HG02571 (cell line): ENCODE measurements at regions not wholly inside any gene's neighbourhood (a gene's known extent, or its start where the extent isn't known, plus 50 kb on each side); places are given as distances from the start of the nearest gene placed in this dataset.
"Not testable (repeated sequence)": the region's sequence is repeated elsewhere in the genome, so short reads cannot be mapped to it uniquely, and the experiment has no call there.

Source experiments
- ATAC-seq: cut with Tn5 transposase; IDR thresholded peaks from one replicate; pipeline ENCODE4 v1.9.1; 2021; ENCODE audit warnings: mild to moderate bottlenecking, moderate library complexity; ENCODE audit not compliant: unreplicated experiment

DNA sequence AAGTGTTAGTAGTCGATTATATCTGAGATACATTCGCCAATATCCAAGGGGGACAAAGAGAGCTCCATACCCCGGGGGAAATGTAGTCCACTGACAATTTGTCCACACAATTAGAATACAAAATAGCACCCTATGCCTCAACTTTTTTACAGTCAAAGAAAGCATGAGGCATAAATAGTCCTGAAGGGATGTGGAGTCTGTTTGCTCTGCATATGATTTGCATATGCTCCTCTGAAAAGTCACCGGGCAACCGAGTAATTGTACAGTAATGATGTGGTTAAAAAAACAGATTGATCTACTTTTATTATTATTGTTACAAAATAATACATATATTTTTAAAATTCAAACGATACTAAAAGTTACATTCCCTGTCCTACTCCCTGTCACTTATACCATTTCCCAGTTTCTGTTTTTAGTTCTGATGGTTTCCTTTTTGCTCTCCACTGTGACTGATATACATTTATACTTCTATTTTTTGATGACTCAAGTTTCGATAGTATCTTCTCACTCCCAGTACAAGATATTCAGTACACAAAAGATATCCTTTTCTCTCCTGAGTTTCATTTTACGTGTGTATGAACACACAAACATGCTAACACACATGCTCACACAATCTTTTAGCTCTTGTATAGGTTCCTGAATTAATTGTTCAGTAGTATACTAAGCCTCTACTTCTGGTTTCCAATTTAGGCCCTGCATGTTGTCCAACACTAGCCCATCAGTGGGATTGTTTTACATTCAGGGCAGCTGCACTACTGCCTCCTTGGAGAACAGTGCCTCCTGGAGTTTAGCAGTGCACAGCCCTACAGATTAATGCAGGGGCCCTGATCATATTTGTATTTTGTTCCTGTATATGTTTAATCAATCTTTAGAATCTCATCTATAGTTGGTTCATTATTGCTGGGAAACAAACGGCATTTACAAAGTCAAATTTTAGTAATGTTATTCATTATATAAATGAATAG lies 130.9 kb downstream of the TES start:
- ATAC-seq: no peak

DNA sequence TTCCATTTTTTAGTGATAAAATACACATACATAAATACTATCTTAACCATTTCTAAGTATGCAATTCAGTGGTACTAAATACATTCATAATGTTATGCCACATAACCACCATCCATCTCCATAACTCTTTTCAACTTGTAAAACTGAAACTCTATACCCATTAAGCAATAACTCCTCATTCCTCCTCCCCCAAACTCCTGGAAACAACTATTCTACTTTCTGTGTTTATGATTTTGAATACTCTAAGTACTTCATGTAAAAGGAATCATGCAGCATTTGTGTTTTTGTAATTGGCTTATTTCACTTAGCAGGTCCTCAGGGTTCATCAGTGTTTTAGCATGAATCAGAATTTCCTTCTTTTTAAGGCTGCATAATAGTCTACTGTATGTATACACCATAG lies 131.8 kb downstream of the TES start:
- ATAC-seq: no peak

DNA sequence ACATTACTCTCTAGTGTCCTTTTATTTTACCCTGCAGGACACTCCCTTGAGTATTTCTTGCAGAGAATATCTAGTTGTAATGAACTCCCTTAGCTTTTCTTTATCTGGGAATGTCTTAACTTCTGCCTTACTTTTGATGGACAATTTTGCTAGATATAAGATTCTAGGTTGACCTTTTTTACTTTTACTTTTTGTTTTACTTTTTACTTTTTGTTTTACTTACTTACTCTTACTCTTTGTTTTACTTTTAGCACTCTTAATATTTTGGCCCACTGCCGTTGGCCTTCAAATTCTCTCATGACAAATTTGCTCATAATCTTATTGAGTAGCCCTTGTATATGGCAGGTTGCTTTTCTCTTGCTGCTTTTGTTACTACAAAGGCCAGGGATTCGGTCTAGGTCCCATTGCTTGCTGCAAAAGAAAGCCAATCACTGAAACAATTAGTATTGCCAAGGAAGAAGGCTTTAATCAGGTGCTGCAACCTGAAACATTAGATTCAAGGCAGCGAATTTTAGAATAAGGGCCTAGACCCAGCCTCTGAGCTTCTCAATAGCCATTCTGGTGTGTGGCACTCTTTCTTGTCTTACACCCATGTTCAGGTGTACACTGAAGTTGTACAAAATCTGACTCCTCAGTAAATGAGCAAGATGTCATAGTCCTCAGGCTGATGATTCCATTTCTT lies 137.0 kb downstream of the TES start:
- no peak for ATAC-seq

DNA sequence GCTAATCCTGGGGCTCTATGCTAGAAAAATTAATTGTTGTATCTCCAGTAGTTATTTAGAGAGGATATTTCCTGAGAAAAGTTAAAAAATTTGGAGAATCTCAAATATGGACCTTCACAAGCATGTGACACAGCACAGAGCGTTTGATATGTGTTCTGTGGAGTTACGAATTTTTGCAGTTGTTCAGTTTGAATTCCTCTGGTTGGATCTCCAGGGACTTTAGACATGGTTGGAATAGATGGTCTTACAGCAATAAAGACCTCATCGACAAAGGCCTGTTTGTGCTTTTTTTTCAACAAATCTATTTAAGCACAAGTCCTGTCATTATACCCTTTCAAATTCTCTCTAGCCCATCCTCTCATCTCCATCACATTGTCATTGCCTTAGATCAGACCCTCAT lies 138.0 kb downstream of the TES start:
- ATAC-seq: no peak

DNA sequence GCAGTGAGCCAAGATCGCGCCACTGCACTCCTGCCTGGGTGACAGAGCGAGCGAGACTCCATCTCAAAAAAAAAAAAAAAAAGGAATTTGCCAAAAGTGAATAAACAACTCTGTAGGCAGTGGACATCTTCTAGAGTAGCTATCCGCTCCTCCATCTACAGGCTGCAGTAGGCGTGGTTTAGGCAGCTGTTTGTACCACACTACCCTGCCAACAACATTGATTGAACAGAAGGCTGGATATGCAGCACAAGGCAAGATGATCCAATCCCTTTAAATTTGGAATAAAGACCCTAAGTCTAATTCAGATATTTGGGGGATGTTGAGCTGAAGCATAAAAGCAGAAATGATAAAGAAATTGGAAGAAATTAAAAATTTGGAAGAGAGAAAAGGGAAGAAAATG lies 141.6 kb downstream of the TES start:
- no peak for ATAC-seq

DNA sequence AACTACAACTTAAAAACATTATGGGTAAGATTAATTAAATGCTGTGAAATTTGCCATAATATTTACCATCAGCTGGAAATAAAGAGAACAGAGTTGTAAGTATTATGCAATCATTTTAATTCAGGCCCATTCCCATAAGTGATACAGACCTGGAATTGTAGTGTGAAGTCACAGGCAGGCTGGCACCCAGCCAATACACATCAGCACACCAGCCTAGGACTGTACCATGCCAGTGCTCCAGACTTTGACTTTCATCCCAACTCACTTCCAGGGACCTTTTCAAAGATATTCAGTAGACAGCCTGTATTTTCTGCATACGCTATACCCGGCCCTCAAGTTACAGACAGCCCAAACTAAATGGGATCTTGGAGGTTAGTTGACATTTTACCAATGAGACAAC lies 143.3 kb downstream of the TES start:
- no peak for ATAC-seq

DNA sequence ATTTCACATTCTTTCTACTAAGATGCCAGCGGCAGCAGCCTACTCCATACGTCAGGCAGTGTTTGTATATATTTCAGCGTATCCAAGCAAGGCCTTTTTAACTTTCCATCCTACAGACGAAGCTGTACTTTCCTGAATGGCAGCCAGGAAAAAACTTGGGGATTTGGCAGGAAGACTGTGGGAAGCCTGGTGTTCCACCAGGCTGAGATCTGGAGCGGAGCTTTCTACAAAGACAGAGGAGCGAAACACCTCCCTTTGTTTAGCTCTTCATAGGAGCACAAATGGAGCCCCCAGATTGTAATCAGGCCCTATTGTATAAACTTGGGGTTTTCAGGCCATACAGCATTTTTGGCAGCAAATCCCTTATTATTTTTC lies 143.8 kb downstream of the TES start:
- ATAC-seq: no peak

DNA sequence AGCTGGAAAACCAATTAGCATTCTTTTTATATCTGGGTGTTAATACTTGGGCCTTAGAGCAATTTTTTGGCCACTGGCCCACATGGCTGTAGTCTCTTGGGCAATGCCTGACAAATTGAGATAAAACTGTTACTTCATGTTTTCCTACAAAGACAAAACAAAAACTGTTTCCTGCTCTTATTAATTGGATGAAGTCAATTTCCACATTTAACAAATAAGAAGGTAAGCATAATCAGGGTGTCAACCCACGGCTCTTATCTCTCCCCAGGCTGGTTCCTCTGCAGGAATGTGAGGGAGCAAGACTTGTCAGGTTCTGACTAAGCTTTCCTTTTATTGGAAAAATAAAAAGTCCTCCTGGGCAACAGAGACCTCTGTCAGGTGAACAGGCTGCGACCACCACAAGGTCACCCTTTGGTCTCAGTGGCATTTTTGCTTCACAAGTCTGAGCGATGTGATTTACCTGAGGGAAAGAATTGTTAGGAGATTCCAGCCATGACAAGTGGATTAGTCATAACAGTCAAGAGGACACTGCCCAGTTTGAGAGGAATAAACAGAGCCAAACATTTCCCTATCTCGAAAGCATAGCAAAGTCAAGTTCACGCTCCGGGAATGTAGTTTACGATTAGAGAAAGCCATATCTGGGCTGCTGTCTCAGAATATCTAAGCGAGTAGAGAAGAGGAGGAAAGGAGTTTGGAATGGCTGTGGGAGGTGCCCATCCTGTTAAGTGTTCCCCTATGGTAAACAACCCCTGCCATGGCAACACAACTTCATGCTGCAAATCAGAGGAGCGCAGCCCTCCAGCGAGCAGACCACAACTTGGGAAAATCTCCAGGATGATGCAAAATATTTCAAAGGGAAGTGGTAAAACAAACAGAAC lies 144.4 kb downstream of the TES start:
- no peak for ATAC-seq

DNA sequence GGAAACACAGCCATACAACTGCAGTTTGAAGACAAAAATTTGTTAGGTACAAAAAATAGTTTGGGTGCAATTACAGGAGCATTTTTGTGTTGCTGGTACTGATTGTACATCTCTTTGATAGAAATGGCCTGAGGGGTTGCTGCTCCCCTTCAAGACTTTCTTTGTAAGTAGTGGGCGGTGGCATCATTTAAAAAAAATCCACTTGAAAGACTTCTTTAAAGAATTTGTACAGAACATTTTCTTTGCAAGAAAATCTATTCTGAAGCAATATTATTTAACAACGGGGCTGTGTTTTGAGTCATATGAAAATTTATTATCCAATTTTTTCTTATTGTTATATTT lies 144.1 kb upstream of the CAV2 start:
- ATAC-seq: no peak

DNA sequence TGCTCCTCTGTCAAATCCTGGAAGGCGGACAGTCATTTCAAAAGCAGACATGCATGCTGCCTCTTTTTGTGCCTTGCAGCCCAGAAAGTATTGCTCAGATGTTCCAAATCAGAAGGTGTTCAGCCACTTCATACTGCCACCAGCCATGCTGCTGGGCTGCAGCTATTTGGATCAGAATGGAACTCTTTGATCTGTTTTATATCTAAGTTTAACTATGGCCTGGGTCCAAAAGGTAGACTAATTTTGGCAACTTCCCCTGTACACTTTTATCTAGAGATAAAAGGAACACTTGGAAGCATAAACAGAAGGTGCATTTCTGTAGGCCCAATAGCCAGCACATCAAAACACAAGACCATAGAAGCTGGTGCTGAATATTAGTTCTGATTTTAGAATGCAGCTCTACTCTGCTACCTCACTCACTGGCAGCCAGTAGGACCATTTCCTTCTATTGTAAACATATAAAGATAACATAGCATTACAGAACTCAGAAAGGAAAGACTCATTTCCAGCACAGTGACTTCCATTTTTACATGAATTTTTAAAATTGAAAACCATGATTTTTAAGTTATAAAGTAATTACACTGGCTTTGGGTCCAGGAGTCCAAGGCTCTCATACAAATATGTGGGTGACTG lies 143.1 kb upstream of the CAV2 start:
- ATAC-seq: no peak

DNA sequence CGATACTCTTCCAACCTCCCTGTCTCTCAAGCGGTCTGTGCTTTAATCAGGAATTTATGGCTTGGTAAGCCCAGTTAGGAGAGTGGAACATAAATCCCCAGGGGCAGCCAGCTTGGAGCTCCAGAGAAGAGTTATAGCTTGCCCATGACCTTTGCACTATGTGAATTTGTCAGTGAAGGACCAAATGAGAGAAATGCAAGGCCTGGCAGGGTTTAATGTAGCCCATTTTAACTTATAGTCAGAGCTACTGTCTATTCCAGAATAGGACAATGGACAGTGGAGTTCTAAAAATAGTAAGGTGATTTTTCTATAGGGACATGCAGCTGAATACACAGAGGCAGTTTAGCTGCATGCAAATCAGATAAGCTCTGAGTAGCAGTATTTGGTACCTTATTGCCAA lies 142.6 kb upstream of the CAV2 start:
- ATAC-seq: no peak

DNA sequence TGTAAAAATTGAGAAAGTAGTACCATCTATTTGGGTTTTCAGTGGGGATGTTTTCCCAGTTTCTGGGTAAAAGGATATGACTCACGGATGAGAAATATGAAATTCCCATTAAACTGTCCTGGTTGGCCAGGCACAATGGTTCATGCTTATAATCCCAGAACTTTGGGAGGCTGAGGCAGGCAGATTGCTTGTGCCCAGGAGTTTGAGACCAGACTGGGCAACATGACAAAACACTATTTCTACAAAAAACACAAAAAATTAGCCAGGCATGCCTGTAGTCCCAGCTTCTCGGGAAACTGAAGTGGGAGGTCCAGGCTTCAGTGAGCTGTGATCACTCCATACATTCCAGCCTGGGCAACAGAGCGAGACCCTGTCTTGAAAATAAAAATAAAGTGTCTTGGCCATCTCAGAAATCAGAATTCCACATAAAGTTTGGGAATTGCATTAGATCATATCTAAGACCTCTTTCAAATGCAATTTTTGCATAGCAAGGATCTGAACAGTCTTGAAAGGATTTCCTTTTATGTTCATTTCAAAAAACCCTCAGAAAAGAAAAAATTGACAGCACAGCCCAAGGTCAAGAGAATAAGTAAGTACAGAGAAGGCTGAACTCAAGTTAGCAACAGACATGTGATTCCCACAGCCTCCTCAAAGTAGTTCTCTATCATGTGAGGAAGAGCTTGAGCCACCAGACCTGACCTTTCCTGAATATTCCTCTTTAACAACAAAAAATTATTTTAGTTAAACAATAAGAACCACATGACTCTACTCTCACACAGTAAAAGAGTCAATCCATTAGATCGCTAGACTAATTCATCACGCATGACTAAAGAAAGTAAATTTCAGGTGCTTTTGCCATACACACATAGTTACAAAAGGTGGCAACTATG lies 141.5 kb upstream of the CAV2 start:
- ATAC-seq: no peak

DNA sequence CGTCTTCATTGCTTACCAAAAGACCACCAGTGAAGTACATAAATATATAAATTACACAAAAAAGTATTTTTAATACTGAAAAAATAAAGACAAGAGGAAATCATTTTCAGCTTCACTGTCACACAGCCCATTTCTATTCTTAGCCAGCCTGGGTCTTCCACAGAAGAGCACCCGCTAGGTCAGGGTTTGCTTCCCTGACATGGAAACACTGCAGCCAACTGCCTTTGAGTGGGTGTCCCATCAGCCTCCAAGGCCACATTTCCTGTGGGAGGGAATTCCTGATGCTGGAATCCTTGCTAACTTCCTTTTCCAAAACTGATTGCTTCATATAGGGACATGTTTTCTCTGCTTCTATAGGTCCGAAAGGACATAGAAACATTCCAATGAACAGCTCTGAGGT lies 137.8 kb upstream of the CAV2 start:
- ATAC-seq: no peak

DNA sequence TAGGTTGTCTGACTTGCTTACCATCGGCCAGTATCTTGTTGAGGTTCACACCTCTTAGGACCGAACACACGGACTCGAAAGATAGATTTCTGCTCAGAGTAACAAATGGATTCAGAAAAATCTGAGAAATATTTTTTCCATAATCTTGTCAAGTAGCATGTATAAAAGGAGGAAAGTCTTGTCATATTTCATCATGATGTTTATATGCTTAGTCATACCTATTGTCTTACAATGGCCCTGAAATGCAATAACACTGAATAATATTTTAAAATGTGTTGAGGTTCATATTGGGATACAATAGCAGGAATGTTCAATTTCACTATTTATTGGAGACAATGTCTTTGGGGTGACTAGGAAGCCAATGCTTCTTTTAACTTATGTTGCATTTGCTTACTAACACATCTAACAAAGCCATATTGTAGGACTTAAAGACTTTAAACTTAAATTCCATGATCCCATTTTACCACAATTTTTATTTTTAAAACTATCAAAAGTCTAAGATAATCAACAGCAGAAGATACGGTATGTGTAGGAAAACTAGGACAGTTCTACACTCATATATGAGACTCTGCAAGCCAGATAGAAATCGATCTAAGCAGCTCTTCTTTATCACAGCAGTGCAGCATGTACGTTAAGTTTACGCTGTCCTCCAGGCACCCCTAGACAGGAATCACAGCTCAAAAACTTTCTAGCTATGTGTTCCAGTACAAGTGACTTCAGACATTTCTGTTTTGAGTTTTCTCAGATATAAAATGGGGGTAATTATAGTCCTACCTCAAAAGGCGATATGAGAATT lies 135.7 kb upstream of the CAV2 start:
- ATAC-seq: no peak

DNA sequence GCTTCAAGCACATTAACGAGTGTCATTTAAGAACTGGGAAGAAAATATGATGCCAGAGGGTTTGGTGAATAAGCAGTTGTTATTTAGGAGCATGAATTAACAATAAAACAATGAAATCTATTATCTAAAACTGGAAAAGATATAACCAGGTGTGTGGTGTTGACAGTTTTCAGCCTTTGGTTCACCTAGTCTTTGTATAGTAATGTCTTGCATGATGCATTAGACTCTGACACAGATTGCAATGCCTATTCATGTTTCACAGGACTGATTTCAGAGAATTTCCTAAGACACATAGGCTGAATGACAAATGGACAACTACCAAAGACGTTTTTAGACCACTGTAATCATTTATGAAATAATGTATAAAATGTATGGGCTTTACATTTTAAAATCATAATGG lies 135.1 kb upstream of the CAV2 start:
- no peak for ATAC-seq

DNA sequence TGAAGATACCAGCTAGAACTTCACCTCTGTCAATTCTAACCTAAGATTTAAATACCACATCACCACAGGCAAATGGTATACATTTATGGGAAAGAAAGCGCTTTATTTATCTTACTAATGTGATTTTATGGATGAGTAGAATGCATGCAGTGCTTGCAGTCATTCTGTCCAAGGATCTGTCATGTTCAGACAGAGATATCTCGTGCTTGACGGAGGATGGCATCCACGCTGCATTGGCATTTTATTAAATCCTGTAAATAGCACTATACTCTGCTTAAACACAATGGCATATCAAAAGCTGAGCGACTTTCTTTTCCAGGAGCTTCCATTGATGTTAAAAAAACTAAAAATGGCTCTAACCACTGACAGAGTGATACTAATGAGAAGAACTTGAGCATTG lies 133.7 kb upstream of the CAV2 start:
- no peak for ATAC-seq

DNA sequence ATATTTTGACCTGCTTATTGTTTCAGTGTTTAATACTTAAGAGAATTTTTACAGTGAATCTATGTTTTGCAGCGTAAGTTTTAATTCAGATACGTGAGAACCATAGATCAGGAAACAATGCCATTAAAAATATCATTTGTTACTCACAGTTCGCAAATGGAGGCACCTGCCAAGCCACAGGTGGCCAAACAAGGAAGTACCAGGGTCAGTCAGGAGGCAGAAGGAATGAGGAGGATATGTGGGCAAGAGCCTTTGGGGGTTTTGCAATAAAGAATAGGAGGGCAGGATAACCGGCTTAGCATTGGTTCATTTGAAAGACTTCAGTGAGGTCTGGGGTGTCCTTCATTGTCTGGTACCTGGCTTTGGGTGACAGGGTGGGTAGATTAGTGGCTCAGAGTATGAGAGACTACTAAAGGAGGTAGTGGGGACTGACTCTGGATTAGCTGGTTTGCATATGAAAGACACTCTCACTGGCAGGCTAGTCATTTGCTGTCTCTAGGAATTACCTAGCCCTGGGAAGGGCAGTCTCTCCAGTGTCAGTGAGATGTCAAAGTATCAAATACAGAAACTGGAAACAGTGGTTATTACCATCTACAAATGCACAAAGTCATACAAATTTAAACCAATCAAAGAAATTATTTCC lies 132.2 kb upstream of the CAV2 start:
- ATAC-seq: no peak

DNA sequence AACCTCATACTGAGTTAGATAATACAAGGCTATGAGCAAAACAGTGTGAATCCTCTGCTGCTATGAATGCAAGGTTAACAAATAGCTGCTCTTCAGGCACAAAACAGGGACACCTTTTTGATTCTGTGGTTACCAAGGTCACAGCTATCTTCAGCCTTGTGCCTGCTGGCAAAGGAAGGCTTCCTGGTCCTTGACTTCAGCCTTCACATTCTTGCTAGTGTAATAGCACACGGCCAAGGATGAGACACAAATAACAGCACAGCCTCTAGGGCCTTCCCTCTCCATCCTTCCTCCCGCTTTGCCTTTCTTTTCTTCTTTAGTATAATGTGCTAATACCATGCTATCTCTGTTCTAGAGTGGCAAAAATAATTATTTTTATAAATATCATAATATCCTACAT lies 130.6 kb upstream of the CAV2 start:
- ATAC-seq: no peak

DNA sequence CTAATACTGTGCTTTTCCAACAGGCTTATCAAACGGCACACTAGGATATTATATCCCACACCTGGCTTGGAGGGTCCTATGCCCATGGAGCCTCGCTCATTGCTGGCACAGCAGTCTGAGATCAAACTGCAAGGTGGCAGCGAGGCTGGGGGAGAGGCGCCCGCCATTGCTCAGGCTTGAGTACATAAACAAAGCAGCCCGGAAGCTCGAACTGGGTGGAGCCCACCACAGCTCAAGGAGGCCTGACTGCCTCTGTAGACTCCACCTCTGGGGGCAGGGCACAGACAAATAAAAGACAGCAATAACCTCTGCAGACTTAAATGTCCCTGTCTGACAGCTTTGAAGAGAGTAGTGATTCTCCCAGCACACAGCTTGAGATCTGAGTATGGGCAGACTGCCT lies 128.0 kb upstream of the CAV2 start:
- not testable (repeated sequence) for ATAC-seq
